Transverse colon (tissue), 4 donors: ENCODE measurements at regions not wholly inside any gene's neighbourhood (a gene's known extent, or its start where the extent isn't known, plus 50 kb on each side); places are given as distances from the start of the nearest gene placed in this dataset.

Experiments used
- DNase-seq: peaks from one replicate; pipeline ENCODE4 v3.0.0-alpha.2; 2019
- H3K27ac ChIP-seq, 4 donors: fragments of 200-600 bp; sonication (generic); 2 replicates each; pipeline ENCODE4 v1.5.1; 2016 to 2018; ENCODE audit warnings: inconsistent platforms in 4 of 4
- H3K27me3 ChIP-seq: fragments of 200-600 bp; sonication (generic); 2 replicates; pipeline ENCODE4 v1.5.1; 2017; ENCODE audit warnings: inconsistent platforms
- H3K36me3 ChIP-seq, 4 donors: fragments of 200-600 bp; sonication (generic); 2 replicates each; pipeline ENCODE4 v1.5.1; 2017 to 2019; ENCODE audit warnings: inconsistent platforms in 4 of 4
- H3K4me1 ChIP-seq, 4 donors: fragments of 200-600 bp; sonication (generic); 2 replicates each; pipeline ENCODE4 v1.5.1; 2017 to 2020; ENCODE audit warnings: inconsistent platforms in 4 of 4
- H3K4me3 ChIP-seq, 4 donors: fragments of 200-600 bp; sonication (generic); 1 replicate in 1 of 4; 2 replicates in 3 of 4; pipeline versions ENCODE4 v1.5.1 to v1.6.1; 2017 to 2019; ENCODE audit warnings: inconsistent platforms in 4 of 4
- H3K9me3 ChIP-seq, 2 donors: fragments of 200-600 bp; sonication (generic); 2 replicates each; pipeline ENCODE4 v1.5.1; 2017 to 2019; ENCODE audit warnings: inconsistent platforms in 2 of 2
- EP300 ChIP-seq: sonication (generic); formaldehyde crosslinking; IDR thresholded peaks from one replicate; pipeline ENCODE4 v1.6.1; 2017; ENCODE audit warnings: antibody characterized with exemption, low read depth
- POLR2A ChIP-seq: fragments of 450-650 bp; IDR thresholded peaks from one replicate; pipeline ENCODE4 v1.6.1; 2016; ENCODE audit warnings: antibody characterized with exemption, mild to moderate bottlenecking, moderate library complexity
- POLR2AphosphoS5 ChIP-seq, 3 donors: sonication (generic); formaldehyde crosslinking; IDR thresholded peaks; one replicate each; pipeline ENCODE4 v1.6.1; 2016; ENCODE audit warnings: antibody characterized with exemption in 3 of 3
- WGBS, 2 donors: methylation state at CpG; one replicate each; pipeline ENCODE4 v1.1.5; 2018; ENCODE audit warnings: low coverage in 1 of 2; 5-methylcytosine and 5-hydroxymethylcytosine counted together
- in situ Hi-C, 4 donors: fragments of 200-750 bp; cut with MboI; loops; one replicate each; pipeline versions ENCODE4 v1.15.0 to v1.15.1; 2017; ENCODE audit warnings: low sequenced_read_pairs in 3 of 4, low pct_ligation_motif_present in 1 of 4, low pct_unique_long_range_greater_than_20kb in 1 of 4
- intact Hi-C: fragments of 100-400 bp; cut with DNase I; formaldehyde crosslinking; loops from one replicate; pipeline ENCODE4 v1.15.1; 2023; ENCODE audit warnings: low total_unique reads
- TF ChIP-seq, protein P1 (sequence below), 5 experiments: fragments of 200-600 bp in 3 of 5; fragments of 450-650 bp in 2 of 5; sonication (generic) in 3 of 5; IDR thresholded peaks; 1 replicate in 2 of 5; 2 replicates in 3 of 5; pipeline ENCODE4 v1.5.1; 2016 to 2017; ENCODE audit warnings: antibody characterized with exemption in 5 of 5, inconsistent platforms in 3 of 5, mild to moderate bottlenecking in 2 of 5, moderate library complexity in 1 of 5

DNA sequence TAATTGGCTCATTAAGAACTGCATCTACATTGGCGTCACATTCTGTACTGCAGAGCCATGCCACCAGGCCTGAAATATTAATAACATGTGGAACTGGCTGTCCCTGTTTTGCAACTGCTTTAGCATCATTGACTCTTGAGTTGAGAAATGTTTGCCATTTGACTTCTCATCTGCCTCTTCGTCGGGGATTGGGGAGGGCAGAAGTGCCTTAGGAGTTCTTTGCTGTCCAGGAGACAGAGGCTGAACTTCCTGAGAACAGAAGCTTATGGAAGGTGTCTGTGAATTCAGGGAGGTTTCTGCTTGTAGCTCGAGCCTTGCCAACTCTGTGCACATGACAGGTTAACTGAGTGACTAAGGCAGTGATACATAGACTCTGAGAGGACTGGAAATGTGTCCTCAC is 265.0 kb downstream of the KIF4B start:
- H3K36me3 ChIP-seq = no peaks in the 10 kb centered on the region
- H3K4me1 ChIP-seq = no peaks in the 10 kb centered on the region
- TF ChIP-seq, protein P1, sequence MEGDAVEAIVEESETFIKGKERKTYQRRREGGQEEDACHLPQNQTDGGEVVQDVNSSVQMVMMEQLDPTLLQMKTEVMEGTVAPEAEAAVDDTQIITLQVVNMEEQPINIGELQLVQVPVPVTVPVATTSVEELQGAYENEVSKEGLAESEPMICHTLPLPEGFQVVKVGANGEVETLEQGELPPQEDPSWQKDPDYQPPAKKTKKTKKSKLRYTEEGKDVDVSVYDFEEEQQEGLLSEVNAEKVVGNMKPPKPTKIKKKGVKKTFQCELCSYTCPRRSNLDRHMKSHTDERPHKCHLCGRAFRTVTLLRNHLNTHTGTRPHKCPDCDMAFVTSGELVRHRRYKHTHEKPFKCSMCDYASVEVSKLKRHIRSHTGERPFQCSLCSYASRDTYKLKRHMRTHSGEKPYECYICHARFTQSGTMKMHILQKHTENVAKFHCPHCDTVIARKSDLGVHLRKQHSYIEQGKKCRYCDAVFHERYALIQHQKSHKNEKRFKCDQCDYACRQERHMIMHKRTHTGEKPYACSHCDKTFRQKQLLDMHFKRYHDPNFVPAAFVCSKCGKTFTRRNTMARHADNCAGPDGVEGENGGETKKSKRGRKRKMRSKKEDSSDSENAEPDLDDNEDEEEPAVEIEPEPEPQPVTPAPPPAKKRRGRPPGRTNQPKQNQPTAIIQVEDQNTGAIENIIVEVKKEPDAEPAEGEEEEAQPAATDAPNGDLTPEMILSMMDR (IDR thresholded peaks at IDR 0.05) = no peak
- TF ChIP-seq EP300 = no peak
- no peak for TF ChIP-seq POLR2A
- no peak for TF ChIP-seq POLR2AphosphoS5 (IDR thresholded peaks at IDR 0.05)
- intact Hi-C loops = no loop called here
- in situ Hi-C loops = no loop called here
- H3K27me3 ChIP-seq = no peaks in the 10 kb centered on the region
- no peak overlapping the region for H3K27ac ChIP-seq
- DNase-seq = no peak
- 70 to 78% methylated on average over 1 to 4 of the region's 4 CpGs for WGBS, 2 donors
- H3K9me3 ChIP-seq = no peaks in the 10 kb centered on the region
- H3K4me3 ChIP-seq = no peak overlapping the region

GRCh38 chr5:155282503-155283107 is 269.1 kb downstream of the KIF4B start:
- TF ChIP-seq POLR2A = no peak
- no peak for TF ChIP-seq EP300
- TF ChIP-seq, protein P1 (IDR thresholded peaks at IDR 0.05) = no peak
- TF ChIP-seq POLR2AphosphoS5 (IDR thresholded peaks at IDR 0.05) = no peak
- no peak overlapping the region for H3K27ac ChIP-seq
- DNase-seq = no peak
- intact Hi-C loops = no loop called here
- no peaks in the 10 kb centered on the region for H3K9me3 ChIP-seq
- no peaks in the 10 kb centered on the region for H3K36me3 ChIP-seq
- in situ Hi-C loops = no loop called here
- 56 to 59% methylated on average over 4 to 6 of the region's 6 CpGs for WGBS, 2 donors
- H3K4me3 ChIP-seq = no peak overlapping the region
- H3K27me3 ChIP-seq = no peaks in the 10 kb centered on the region
- no peaks in the 10 kb centered on the region for H3K4me1 ChIP-seq

- Histone ChIP-seq H3K27me3 (no peaks in the 10 kb centered on the region), H3K9me3 (no peaks in the 10 kb centered on the region), H3K4me1 (no peaks in the 10 kb centered on the region), H3K4me3 (no peak overlapping the region), H3K27ac (no peak overlapping the region), H3K36me3 (no peaks in the 10 kb centered on the region)
- in situ Hi-C loops = no loop called here
- DNase-seq = no peak
- intact Hi-C loops = no loop called here
- TF ChIP-seq POLR2AphosphoS5 (IDR thresholded peaks at IDR 0.05) (no peak), EP300 (no peak), POLR2A (no peak)
- TF ChIP-seq, protein P1 (IDR thresholded peaks at IDR 0.05) = no peak
- 17 to 39% methylated on average over 1 of the region's 1 CpG for WGBS, 2 donors
Measured at GRCh38 chr5:155285706-155286105, 272.2 kb downstream of the KIF4B start.

GRCh38 chr5:155290937-155291336 is 277.4 kb downstream of the KIF4B start:
- no peak overlapping the region for H3K4me3 ChIP-seq
- 79 to 80% methylated on average over 1 of the region's 1 CpG for WGBS, 2 donors
- in situ Hi-C loops = no loop called here

More at GRCh38 chr5:155290937-155291336, 277.4 kb downstream of the KIF4B start:
- no peak for TF ChIP-seq POLR2A
- no peak for TF ChIP-seq POLR2AphosphoS5 (IDR thresholded peaks at IDR 0.05)
- TF ChIP-seq EP300 = no peak
- TF ChIP-seq, protein P1 (IDR thresholded peaks at IDR 0.05) = no peak
- Histone ChIP-seq H3K27ac (no peak overlapping the region), H3K36me3 (no peaks in the 10 kb centered on the region), H3K4me1 (no peaks in the 10 kb centered on the region), H3K27me3 (no peaks in the 10 kb centered on the region), H3K9me3 (no peaks in the 10 kb centered on the region)
- intact Hi-C loops = no loop called here
- DNase-seq = no peak
